ENCODE measurements at regions not wholly inside any gene's neighbourhood (a gene's known extent, or its start where the extent isn't known, plus 50 kb on each side); places are given as distances from the start of the nearest gene placed in this dataset.
"Not testable (repeated sequence)": the region's sequence is repeated elsewhere in the genome, so short reads cannot be mapped to it uniquely, and the experiment has no call there.

GRCh38 chr14:71397371-71397770 lies 490.1 kb downstream of the PCNX1 start:
- H3K9me3 ChIP-seq (ENCODE audit: insufficient read depth, low read depth, low read length), result no peaks in the 10 kb centered on the region
- no peak overlapping the region for H3K4me3 ChIP-seq (ENCODE audit: low read length)
- no peak overlapping the region for H3K27ac ChIP-seq (ENCODE audit: low read depth, low read length)
- H3K36me3 ChIP-seq (ENCODE audit: insufficient read depth, low read length), result no peaks in the 10 kb centered on the region
- peaks cover 16% of the 10 kb centered on the region for H3K4me1 ChIP-seq (ENCODE audit: insufficient read depth, low read length)
- H3K27me3 ChIP-seq (ENCODE audit: insufficient read depth, low read length), result no peaks in the 10 kb centered on the region
- no peak overlapping the region for H3K9ac ChIP-seq (ENCODE audit: low read depth, low read length)

- peaks cover 16% of the 10 kb centered on the region for H3K4me1 ChIP-seq (ENCODE audit: insufficient read depth, low read length)
- no peaks in the 10 kb centered on the region for H3K27me3 ChIP-seq (ENCODE audit: insufficient read depth, low read length)
- no peak overlapping the region for H3K9ac ChIP-seq (ENCODE audit: low read depth, low read length)
- no peak overlapping the region for H3K27ac ChIP-seq (ENCODE audit: low read depth, low read length)
- no peaks in the 10 kb centered on the region for H3K9me3 ChIP-seq (ENCODE audit: insufficient read depth, low read depth, low read length)
- H3K36me3 ChIP-seq (ENCODE audit: insufficient read depth, low read length), result no peaks in the 10 kb centered on the region
- 94% methylated on average over 3 of the region's 3 CpGs for WGBS
- no peak overlapping the region for H3K4me3 ChIP-seq (ENCODE audit: low read length)
Observed at GRCh38 chr14:71398450-71398849, 491.2 kb downstream of the PCNX1 start.

- Histone ChIP-seq H3K9ac (ENCODE audit: low read depth, low read length) (no peak overlapping the region), H3K4me3 (ENCODE audit: low read length) (no peak overlapping the region), H3K9me3 (ENCODE audit: insufficient read depth, low read depth, low read length) (no peaks in the 10 kb centered on the region), H3K27ac (ENCODE audit: low read depth, low read length) (no peak overlapping the region), H3K27me3 (ENCODE audit: insufficient read depth, low read length) (no peaks in the 10 kb centered on the region), H3K4me1 (ENCODE audit: insufficient read depth, low read length) (peaks cover 16% of the 10 kb centered on the region), H3K36me3 (ENCODE audit: insufficient read depth, low read length) (no peaks in the 10 kb centered on the region)
- 93% methylated on average over 3 of the region's 3 CpGs for WGBS
Observed at GRCh38 chr14:71399057-71399487, 491.8 kb downstream of the PCNX1 start.

GRCh38 chr14:71400871-71401321 lies 493.6 kb downstream of the PCNX1 start:
- H3K9ac ChIP-seq (ENCODE audit: low read depth, low read length), result no peak overlapping the region
- H3K36me3 ChIP-seq (ENCODE audit: insufficient read depth, low read length), result no peaks in the 10 kb centered on the region
- no peak overlapping the region for H3K27ac ChIP-seq (ENCODE audit: low read depth, low read length)
- H3K4me3 ChIP-seq (ENCODE audit: low read length), result no peak overlapping the region
- 85% methylated on average over 3 of the region's 3 CpGs for WGBS
- H3K9me3 ChIP-seq (ENCODE audit: insufficient read depth, low read depth, low read length), result no peaks in the 10 kb centered on the region
- peaks cover 16% of the 10 kb centered on the region for H3K4me1 ChIP-seq (ENCODE audit: insufficient read depth, low read length)
- H3K27me3 ChIP-seq (ENCODE audit: insufficient read depth, low read length), result no peaks in the 10 kb centered on the region

- not testable (repeated sequence) for H3K9me3 ChIP-seq (ENCODE audit: insufficient read depth, low read depth, low read length); H3K27ac ChIP-seq (ENCODE audit: low read depth, low read length); H3K27me3 ChIP-seq (ENCODE audit: insufficient read depth, low read length); H3K4me3 ChIP-seq (ENCODE audit: low read length); H3K9ac ChIP-seq (ENCODE audit: low read depth, low read length); H3K36me3 ChIP-seq (ENCODE audit: insufficient read depth, low read length)
- WGBS, result 92% methylated on average over 3 of the region's 3 CpGs
- peaks cover 16% of the 10 kb centered on the region for H3K4me1 ChIP-seq (ENCODE audit: insufficient read depth, low read length)
Observed at GRCh38 chr14:71402415-71402814, 495.2 kb downstream of the PCNX1 start.

GRCh38 chr14:71403656-71404055 lies 496.4 kb downstream of the PCNX1 start:
- H3K4me1 ChIP-seq (ENCODE audit: insufficient read depth, low read length), result peaks cover 25% of the 10 kb centered on the region
- no peaks in the 10 kb centered on the region for H3K9me3 ChIP-seq (ENCODE audit: insufficient read depth, low read depth, low read length)
- H3K27ac ChIP-seq (ENCODE audit: low read depth, low read length), result no peak overlapping the region
- H3K9ac ChIP-seq (ENCODE audit: low read depth, low read length), result no peak overlapping the region
- no peak overlapping the region for H3K4me3 ChIP-seq (ENCODE audit: low read length)
- no peaks in the 10 kb centered on the region for H3K27me3 ChIP-seq (ENCODE audit: insufficient read depth, low read length)
- no peaks in the 10 kb centered on the region for H3K36me3 ChIP-seq (ENCODE audit: insufficient read depth, low read length)

- H3K9me3 ChIP-seq (ENCODE audit: insufficient read depth, low read depth, low read length), result no peaks in the 10 kb centered on the region
- no peak overlapping the region for H3K4me3 ChIP-seq (ENCODE audit: low read length)
- 92% methylated on average over 4 of the region's 4 CpGs for WGBS
- H3K9ac ChIP-seq (ENCODE audit: low read depth, low read length), result no peak overlapping the region
- H3K4me1 ChIP-seq (ENCODE audit: insufficient read depth, low read length), result peaks cover 31% of the 10 kb centered on the region
- no peaks in the 10 kb centered on the region for H3K36me3 ChIP-seq (ENCODE audit: insufficient read depth, low read length)
- H3K27me3 ChIP-seq (ENCODE audit: insufficient read depth, low read length), result no peaks in the 10 kb centered on the region
- H3K27ac ChIP-seq (ENCODE audit: low read depth, low read length), result no peak overlapping the region
Observed at GRCh38 chr14:71405676-71406075, 498.4 kb downstream of the PCNX1 start.

GRCh38 chr14:71408362-71409030 lies 501.2 kb downstream of the PCNX1 start:
- Histone ChIP-seq H3K9ac (ENCODE audit: low read depth, low read length) (no peak overlapping the region), H3K27me3 (ENCODE audit: insufficient read depth, low read length) (no peaks in the 10 kb centered on the region), H3K4me3 (ENCODE audit: low read length) (no peak overlapping the region), H3K9me3 (ENCODE audit: insufficient read depth, low read depth, low read length) (no peaks in the 10 kb centered on the region), H3K4me1 (ENCODE audit: insufficient read depth, low read length) (peaks cover 25% of the 10 kb centered on the region), H3K27ac (ENCODE audit: low read depth, low read length) (peak overlapping the region; percentile 36; the same call in 1 of the 2 replicates), H3K36me3 (ENCODE audit: insufficient read depth, low read length) (no peaks in the 10 kb centered on the region)
- WGBS, result 77% methylated on average over 7 of the region's 7 CpGs

- no peak overlapping the region for H3K9ac ChIP-seq (ENCODE audit: low read depth, low read length)
- no peak overlapping the region for H3K4me3 ChIP-seq (ENCODE audit: low read length)
- peaks cover 25% of the 10 kb centered on the region for H3K4me1 ChIP-seq (ENCODE audit: insufficient read depth, low read length)
- H3K9me3 ChIP-seq (ENCODE audit: insufficient read depth, low read depth, low read length), result no peaks in the 10 kb centered on the region
- no peaks in the 10 kb centered on the region for H3K36me3 ChIP-seq (ENCODE audit: insufficient read depth, low read length)
- H3K27ac ChIP-seq (ENCODE audit: low read depth, low read length), result no peak overlapping the region
- WGBS, result 91% methylated on average over 5 of the region's 5 CpGs
- H3K27me3 ChIP-seq (ENCODE audit: insufficient read depth, low read length), result no peaks in the 10 kb centered on the region
Observed at GRCh38 chr14:71410578-71411284, 503.5 kb downstream of the PCNX1 start.

- WGBS, result 94% methylated on average over 2 of the region's 3 CpGs
- Histone ChIP-seq H3K4me1 (ENCODE audit: insufficient read depth, low read length) (peaks cover 26% of the 10 kb centered on the region), H3K9ac (ENCODE audit: low read depth, low read length) (no peak overlapping the region), H3K4me3 (ENCODE audit: low read length) (no peak overlapping the region), H3K27me3 (ENCODE audit: insufficient read depth, low read length) (no peaks in the 10 kb centered on the region), H3K9me3 (ENCODE audit: insufficient read depth, low read depth, low read length) (no peaks in the 10 kb centered on the region), H3K36me3 (ENCODE audit: insufficient read depth, low read length) (no peaks in the 10 kb centered on the region), H3K27ac (ENCODE audit: low read depth, low read length) (no peak overlapping the region)
Observed at GRCh38 chr14:71411285-71411595, 504.0 kb downstream of the PCNX1 start.

GRCh38 chr14:71411738-71412137 lies 504.5 kb downstream of the PCNX1 start:
- peaks cover 30% of the 10 kb centered on the region for H3K4me1 ChIP-seq (ENCODE audit: insufficient read depth, low read length)
- H3K9ac ChIP-seq (ENCODE audit: low read depth, low read length), result no peak overlapping the region
- H3K27me3 ChIP-seq (ENCODE audit: insufficient read depth, low read length), result no peaks in the 10 kb centered on the region
- no peaks in the 10 kb centered on the region for H3K36me3 ChIP-seq (ENCODE audit: insufficient read depth, low read length)
- H3K27ac ChIP-seq (ENCODE audit: low read depth, low read length), result no peak overlapping the region
- H3K9me3 ChIP-seq (ENCODE audit: insufficient read depth, low read depth, low read length), result no peaks in the 10 kb centered on the region
- WGBS, result 100% methylated on average over 3 of the region's 3 CpGs
- H3K4me3 ChIP-seq (ENCODE audit: low read length), result no peak overlapping the region
